ENCODE measurements at regions not wholly inside any gene's neighbourhood (a gene's known extent, or its start where the extent isn't known, plus 50 kb on each side); places are given as distances from the start of the nearest gene placed in this dataset.

DNA sequence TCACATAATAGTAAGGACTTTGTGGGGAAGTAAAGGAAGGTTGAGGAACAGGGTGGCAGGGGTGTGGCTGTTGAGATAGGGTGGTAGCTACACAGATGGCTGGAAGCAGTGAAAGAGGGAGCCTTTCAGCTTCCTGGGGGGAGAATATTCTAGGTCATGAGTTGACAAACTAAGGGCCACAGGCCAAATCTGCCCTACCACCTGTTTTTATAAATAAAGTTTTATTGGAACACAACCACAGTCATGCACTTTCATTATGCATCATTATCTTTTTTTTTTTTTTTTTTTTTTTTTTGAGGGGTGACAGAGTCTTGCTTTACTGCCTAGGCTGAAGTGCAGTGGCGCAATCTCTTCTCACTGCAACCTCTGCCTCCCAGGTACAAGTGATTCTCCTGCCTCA, 243.1 kb downstream of the NFATC2 start:
- Histone ChIP-seq H3K4me3 (ENCODE audit: low read length) (no peak overlapping the region), H3K27ac (ENCODE audit: low read depth in 1 of 2, low read length in 2 of 2) (no peak overlapping the region), H3K4me1 (ENCODE audit: insufficient read depth, low read length) (no peaks in the 10 kb centered on the region), H3K36me3 (ENCODE audit: insufficient read depth, low read length) (no peaks in the 10 kb centered on the region), H3K9me3 (ENCODE audit: control insufficient read depth in 1 of 2, insufficient read depth in 1 of 2, low read length in 2 of 2) (peaks cover 0 to 4% of the 10 kb centered on the region in 2 experiments), H3K27me3 (ENCODE audit: control insufficient read depth in 1 of 2, insufficient read depth in 2 of 2, low read length in 2 of 2) (peaks cover 0 to 2% of the 10 kb centered on the region in 2 experiments)
- H3K4me1 Mint-ChIP-seq (ENCODE audit: low read depth): no peaks in the 10 kb centered on the region
- H3K27me3 Mint-ChIP-seq: no peaks in the 10 kb centered on the region
- H3K27ac Mint-ChIP-seq: no peak overlapping the region
- no peaks in the 10 kb centered on the region for H3K9me3 Mint-ChIP-seq
- ATAC-seq (ENCODE audit: poor library complexity) (no peak), DNase-seq (no peak)
- intact Hi-C loops (cut with DNase I, micrococcal nuclease): no loop called here
- TF ChIP-seq, protein P1, sequence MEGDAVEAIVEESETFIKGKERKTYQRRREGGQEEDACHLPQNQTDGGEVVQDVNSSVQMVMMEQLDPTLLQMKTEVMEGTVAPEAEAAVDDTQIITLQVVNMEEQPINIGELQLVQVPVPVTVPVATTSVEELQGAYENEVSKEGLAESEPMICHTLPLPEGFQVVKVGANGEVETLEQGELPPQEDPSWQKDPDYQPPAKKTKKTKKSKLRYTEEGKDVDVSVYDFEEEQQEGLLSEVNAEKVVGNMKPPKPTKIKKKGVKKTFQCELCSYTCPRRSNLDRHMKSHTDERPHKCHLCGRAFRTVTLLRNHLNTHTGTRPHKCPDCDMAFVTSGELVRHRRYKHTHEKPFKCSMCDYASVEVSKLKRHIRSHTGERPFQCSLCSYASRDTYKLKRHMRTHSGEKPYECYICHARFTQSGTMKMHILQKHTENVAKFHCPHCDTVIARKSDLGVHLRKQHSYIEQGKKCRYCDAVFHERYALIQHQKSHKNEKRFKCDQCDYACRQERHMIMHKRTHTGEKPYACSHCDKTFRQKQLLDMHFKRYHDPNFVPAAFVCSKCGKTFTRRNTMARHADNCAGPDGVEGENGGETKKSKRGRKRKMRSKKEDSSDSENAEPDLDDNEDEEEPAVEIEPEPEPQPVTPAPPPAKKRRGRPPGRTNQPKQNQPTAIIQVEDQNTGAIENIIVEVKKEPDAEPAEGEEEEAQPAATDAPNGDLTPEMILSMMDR (IDR thresholded peaks at IDR 0.05): no peak
- no peak overlapping the region for H3K4me3 Mint-ChIP-seq
- no peaks in the 10 kb centered on the region for H3K36me3 Mint-ChIP-seq (ENCODE audit: low read depth)
- ChIA-PET CTCF (interaction anchor here (0.6 kb wide), 1 partner anchor 1443 kb away, joined by 3 read pairs; no protein-coding TSS in a partner anchor), POLR2A (no interaction called here)

- no peak overlapping the region for H3K4me3 Mint-ChIP-seq
Observed at GRCh38 chr20:51298141-51298749, 244.3 kb downstream of the NFATC2 start.

GRCh38 chr20:51287628-51288413, 254.7 kb downstream of the NFATC2 start:
- H3K36me3 Mint-ChIP-seq (ENCODE audit: low read depth): no peaks in the 10 kb centered on the region
- ChIA-PET CTCF (no interaction called here), POLR2A (no interaction called here)
- intact Hi-C loops (cut with DNase I, micrococcal nuclease): no loop called here
- Histone ChIP-seq H3K4me1 (ENCODE audit: insufficient read depth, low read length) (no peaks in the 10 kb centered on the region), H3K27ac (ENCODE audit: low read depth in 1 of 2, low read length in 2 of 2) (no peak overlapping the region), H3K9me3 (ENCODE audit: control insufficient read depth in 1 of 2, insufficient read depth in 1 of 2, low read length in 2 of 2) (no peaks in the 10 kb centered on the region), H3K36me3 (ENCODE audit: insufficient read depth, low read length) (no peaks in the 10 kb centered on the region), H3K27me3 (ENCODE audit: control insufficient read depth in 1 of 2, insufficient read depth in 2 of 2, low read length in 2 of 2) (peaks cover 0 to 3% of the 10 kb centered on the region in 2 experiments), H3K4me3 (ENCODE audit: low read length) (no peak overlapping the region)
- DNase-seq: no peak
- H3K4me1 Mint-ChIP-seq (ENCODE audit: low read depth): no peaks in the 10 kb centered on the region
- peaks cover 2% of the 10 kb centered on the region for H3K9me3 Mint-ChIP-seq
- H3K27ac Mint-ChIP-seq: no peak overlapping the region
- TF ChIP-seq, protein P1 (IDR thresholded peaks at IDR 0.05): no peak
- ATAC-seq (ENCODE audit: poor library complexity): no peak
- H3K27me3 Mint-ChIP-seq: peaks cover 34% of the 10 kb centered on the region
- H3K4me3 Mint-ChIP-seq: no peak overlapping the region

More at GRCh38 chr20:51298141-51298749, 244.3 kb downstream of the NFATC2 start:
- DNase-seq (no peak), ATAC-seq (ENCODE audit: poor library complexity) (no peak)
- intact Hi-C loops (cut with DNase I, micrococcal nuclease): no loop called here
- TF ChIP-seq, protein P1 (IDR thresholded peaks at IDR 0.05): no peak
- Histone ChIP-seq H3K36me3 (ENCODE audit: insufficient read depth, low read length) (no peaks in the 10 kb centered on the region), H3K4me3 (ENCODE audit: low read length) (no peak overlapping the region), H3K9me3 (ENCODE audit: control insufficient read depth in 1 of 2, insufficient read depth in 1 of 2, low read length in 2 of 2) (no peaks in the 10 kb centered on the region), H3K4me1 (ENCODE audit: insufficient read depth, low read length) (no peaks in the 10 kb centered on the region), H3K27me3 (ENCODE audit: control insufficient read depth in 1 of 2, insufficient read depth in 2 of 2, low read length in 2 of 2) (peaks cover 0 to 2% of the 10 kb centered on the region in 2 experiments), H3K27ac (ENCODE audit: low read depth in 1 of 2, low read length in 2 of 2) (no peak overlapping the region)
- Mint-ChIP-seq H3K9me3 (no peaks in the 10 kb centered on the region), H3K27ac (no peak overlapping the region), H3K27me3 (peaks cover 1% of the 10 kb centered on the region), H3K4me1 (ENCODE audit: low read depth) (no peaks in the 10 kb centered on the region), H3K36me3 (ENCODE audit: low read depth) (no peaks in the 10 kb centered on the region)
- CTCF ChIA-PET: no interaction called here
- POLR2A ChIA-PET: interaction anchor here (0.6 kb wide), 1 partner anchor 524 kb away, joined by 3 read pairs; no protein-coding TSS in a partner anchor
